B cell (primary cell): ENCODE measurements at regions not wholly inside any gene's neighbourhood (a gene's known extent, or its start where the extent isn't known, plus 50 kb on each side); places are given as distances from the start of the nearest gene placed in this dataset.

Source experiments
- ATAC-seq: fragments of 200-7000 bp; cut with Tn5 transposase; one replicate; pipeline ENCODE4 v1.10.0; 2021; ENCODE audit warnings: low read depth, mild to moderate bottlenecking, moderate number of reproducible peaks, moderate library complexity
- CTCF ChIA-PET: fragments of 350-600 bp; sonication (Branson Sonifier 250); formaldehyde crosslinking; loops from one replicate; lab custom pipeline; 2021; ENCODE audit warnings: antibody characterized with exemption, inconsistent platforms; lab: Charles Lee
- POLR2A ChIA-PET: fragments of 350-600 bp; sonication (Branson Sonifier 250); formaldehyde crosslinking; loops from one replicate; lab custom pipeline; 2021; ENCODE audit warnings: antibody characterized with exemption; lab: Charles Lee
- DNase-seq: peaks from one replicate; pipeline ENCODE4 v3.0.0; 2013
- H2AFZ ChIP-seq: 2 replicates; pipeline ENCODE4 v1.6.1; 2012; ENCODE audit warnings: mild to moderate bottlenecking, low read depth, low read length; ENCODE audit not compliant: insufficient read depth, poor library complexity, severe bottlenecking
- H3K27ac ChIP-seq, 2 donors: 1 replicate in 1 of 2; 2 replicates in 1 of 2; pipeline ENCODE4 v1.5.1; 2012 to 2013; ENCODE audit warnings: low read length in 2 of 2, mild to moderate bottlenecking in 2 of 2, moderate library complexity in 1 of 2
- H3K27me3 ChIP-seq, 4 experiments: fragments of 200-600 bp in 1 of 4; sonication (generic) in 1 of 4; replicated peaks in 1 of 4; 1 replicate in 2 of 4; 2 replicates in 2 of 4; pipeline versions ENCODE4 v1.6.1 to v1.7.0; 2013 to 2016; ENCODE audit warnings: low read length in 3 of 4, mild to moderate bottlenecking in 2 of 4, mixed read lengths in 1 of 4, moderate library complexity in 1 of 4; ENCODE audit not compliant: insufficient read depth in 4 of 4, control insufficient read depth in 3 of 4; ENCODE audit errors: control extremely low read depth in 1 of 4
- H3K36me3 ChIP-seq, 2 experiments: replicated peaks in 1 of 2; 1 replicate in 1 of 2; 2 replicates in 1 of 2; pipeline versions ENCODE4 v1.6.1 to v1.7.1; 2013; ENCODE audit warnings: low read length in 1 of 2; ENCODE audit not compliant: insufficient read depth in 2 of 2, control insufficient read depth in 1 of 2; ENCODE audit errors: control extremely low read depth in 1 of 2, extremely low read depth in 1 of 2
- H3K4me1 ChIP-seq, 2 donors: fragments of 200-600 bp in 1 of 2; sonication (generic) in 1 of 2; 1 replicate in 1 of 2; 2 replicates in 1 of 2; pipeline versions ENCODE4 v1.5.1 to v1.6.1; 2013 to 2017; ENCODE audit warnings: low read length in 2 of 2; ENCODE audit not compliant: control insufficient read depth in 2 of 2, insufficient read depth in 2 of 2
- H3K4me2 ChIP-seq: replicated peaks from 2 replicates; pipeline ENCODE3; 2012; ENCODE audit warnings: mild to moderate bottlenecking, low read depth, low read length; ENCODE audit not compliant: poor library complexity, severe bottlenecking
- H3K4me3 ChIP-seq, 5 experiments: fragments of 200-600 bp in 1 of 5; sonication (generic) in 1 of 5; 1 replicate in 3 of 5; 2 replicates in 2 of 5; pipeline versions ENCODE4 v1.5.1 to v1.7.0; 2011 to 2016; ENCODE audit warnings: low read length in 4 of 5, mild to moderate bottlenecking in 4 of 5, low read depth in 2 of 5, control low read depth in 1 of 5, moderate library complexity in 1 of 5; ENCODE audit not compliant: insufficient read depth in 1 of 5; ENCODE audit errors: control extremely low read depth in 1 of 5, extremely low read depth in 1 of 5
- H3K79me2 ChIP-seq: fragments of 200-600 bp; sonication (generic); one replicate; pipeline ENCODE4 v1.6.0; 2016; ENCODE audit warnings: low read length; ENCODE audit not compliant: control insufficient read depth, insufficient read depth
- H3K9ac ChIP-seq: fragments of 200-600 bp; sonication (generic); 2 replicates; pipeline ENCODE4 v1.6.1; 2017; ENCODE audit warnings: mild to moderate bottlenecking, low read length, moderate library complexity
- H3K9me3 ChIP-seq, 3 donors: one replicate each; pipeline versions ENCODE4 v1.6.1 to v1.7.1; 2013; ENCODE audit warnings: low read length in 2 of 3; ENCODE audit not compliant: control insufficient read depth in 2 of 3, insufficient read depth in 1 of 3; ENCODE audit errors: control extremely low read depth in 1 of 3
- H4K20me1 ChIP-seq: 2 replicates; pipeline ENCODE4 v1.6.0; 2012; ENCODE audit warnings: mild to moderate bottlenecking, low read length; ENCODE audit not compliant: insufficient read depth, control insufficient read depth, poor library complexity, severe bottlenecking
- H3K27ac Mint-ChIP-seq: one replicate; pipeline ENCODE4 v1.8.0; 2021; ENCODE audit warnings: mixed read lengths
- H3K27me3 Mint-ChIP-seq: one replicate; pipeline ENCODE4 v1.8.0; 2021; ENCODE audit warnings: mixed read lengths
- H3K4me1 Mint-ChIP-seq: one replicate; pipeline ENCODE4 v1.8.0; 2021; ENCODE audit warnings: mixed read lengths
- H3K4me3 Mint-ChIP-seq: one replicate; pipeline ENCODE4 v1.8.0; 2021; ENCODE audit warnings: mixed read lengths
- H3K9me3 Mint-ChIP-seq: one replicate; pipeline ENCODE4 v1.8.0; 2022; ENCODE audit warnings: mixed read lengths; ENCODE audit not compliant: insufficient read depth
- EZH2 ChIP-seq: IDR thresholded peaks from 2 replicates; pipeline ENCODE4 v1.6.1; 2012; ENCODE audit warnings: borderline replicate concordance, low read depth, mild to moderate bottlenecking, moderate library complexity, low read length; ENCODE audit not compliant: insufficient read depth, poor library complexity, severe bottlenecking
- WGBS: methylation state at CpG from one replicate; pipeline ENCODE4 v1.1.5; 2013; ENCODE audit warnings: missing lambda C conversion rate; ENCODE audit not compliant: insufficient coverage; 5-methylcytosine and 5-hydroxymethylcytosine counted together
- intact Hi-C: fragments of 100-400 bp; cut with micrococcal nuclease; formaldehyde crosslinking; loops from one replicate; pipeline ENCODE4 v1.10.0; 2022
- TF ChIP-seq, protein P1 (sequence below): fragments of 200-600 bp; IDR thresholded peaks from one replicate; pipeline ENCODE4 v1.8.0; 2022; ENCODE audit warnings: antibody characterized with exemption, mild to moderate bottlenecking

GRCh38 chr3:5543047-5543446, 355.5 kb downstream of the EDEM1 start:
- H3K27me3 Mint-ChIP-seq = no peaks in the 10 kb centered on the region

DNA sequence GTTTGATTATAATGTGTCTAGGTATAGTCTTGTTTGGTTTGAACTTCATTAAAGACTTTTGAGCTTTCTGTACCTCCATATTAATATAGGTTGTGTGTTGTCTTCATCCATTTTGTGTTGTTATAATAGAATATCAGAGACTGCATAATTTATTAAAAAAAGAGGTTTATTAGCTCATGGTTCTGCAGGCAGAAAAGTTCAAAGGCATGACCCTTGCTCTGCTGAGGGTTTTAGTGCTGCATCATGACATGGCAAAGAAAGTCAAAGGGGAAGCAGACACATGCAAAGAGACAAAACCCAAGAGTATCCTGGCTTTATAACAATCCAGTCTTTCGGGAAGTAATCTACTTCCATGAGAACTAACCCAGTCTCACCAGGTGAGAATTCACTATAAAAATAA, 358.2 kb downstream of the EDEM1 start:
- no peaks in the 10 kb centered on the region for H3K79me2 ChIP-seq
- H3K27me3 ChIP-seq = no peaks in the 10 kb centered on the region
- H3K27me3 Mint-ChIP-seq = peaks cover 5% of the 10 kb centered on the region
- no peak overlapping the region for H3K4me3 Mint-ChIP-seq
- 100% methylated on average over 1 of the region's 1 CpG for WGBS
- ChIA-PET POLR2A (no interaction called here), CTCF (no interaction called here)
- H3K9me3 Mint-ChIP-seq = peaks cover 11% of the 10 kb centered on the region
- no peak overlapping the region for H3K4me3 ChIP-seq
- no peaks in the 10 kb centered on the region for H3K4me1 Mint-ChIP-seq
- H3K4me2 ChIP-seq = no peak overlapping the region
- no peak for DNase-seq
- no peaks in the 10 kb centered on the region for H3K4me1 ChIP-seq
- TF ChIP-seq, protein P1, sequence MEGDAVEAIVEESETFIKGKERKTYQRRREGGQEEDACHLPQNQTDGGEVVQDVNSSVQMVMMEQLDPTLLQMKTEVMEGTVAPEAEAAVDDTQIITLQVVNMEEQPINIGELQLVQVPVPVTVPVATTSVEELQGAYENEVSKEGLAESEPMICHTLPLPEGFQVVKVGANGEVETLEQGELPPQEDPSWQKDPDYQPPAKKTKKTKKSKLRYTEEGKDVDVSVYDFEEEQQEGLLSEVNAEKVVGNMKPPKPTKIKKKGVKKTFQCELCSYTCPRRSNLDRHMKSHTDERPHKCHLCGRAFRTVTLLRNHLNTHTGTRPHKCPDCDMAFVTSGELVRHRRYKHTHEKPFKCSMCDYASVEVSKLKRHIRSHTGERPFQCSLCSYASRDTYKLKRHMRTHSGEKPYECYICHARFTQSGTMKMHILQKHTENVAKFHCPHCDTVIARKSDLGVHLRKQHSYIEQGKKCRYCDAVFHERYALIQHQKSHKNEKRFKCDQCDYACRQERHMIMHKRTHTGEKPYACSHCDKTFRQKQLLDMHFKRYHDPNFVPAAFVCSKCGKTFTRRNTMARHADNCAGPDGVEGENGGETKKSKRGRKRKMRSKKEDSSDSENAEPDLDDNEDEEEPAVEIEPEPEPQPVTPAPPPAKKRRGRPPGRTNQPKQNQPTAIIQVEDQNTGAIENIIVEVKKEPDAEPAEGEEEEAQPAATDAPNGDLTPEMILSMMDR = no peak
- no peak for TF ChIP-seq EZH2
- no peak overlapping the region for H3K9ac ChIP-seq
- no peak for ATAC-seq
- no peak overlapping the region for H3K27ac Mint-ChIP-seq
- no peaks in the 10 kb centered on the region for H3K36me3 ChIP-seq
- intact Hi-C loops = no loop called here
- H3K27ac ChIP-seq = no peak overlapping the region
- H4K20me1 ChIP-seq = no peaks in the 10 kb centered on the region
- H2AFZ ChIP-seq = no peak overlapping the region
- H3K9me3 ChIP-seq = peaks cover 5 to 20% (median 7%) of the 10 kb centered on the region in 3 donors

More at GRCh38 chr3:5543047-5543446, 355.5 kb downstream of the EDEM1 start:
- no peak for DNase-seq
- Histone ChIP-seq H3K27ac (no peak overlapping the region), H3K79me2 (no peaks in the 10 kb centered on the region), H3K4me3 (no peak overlapping the region), H4K20me1 (no peaks in the 10 kb centered on the region), H2AFZ (no peak overlapping the region), H3K9ac (no peak overlapping the region), H3K4me1 (no peaks in the 10 kb centered on the region), H3K4me2 (no peak overlapping the region), H3K9me3 (peaks cover 5 to 20% (median 7%) of the 10 kb centered on the region in 3 donors), H3K36me3 (no peaks in the 10 kb centered on the region), H3K27me3 (no peaks in the 10 kb centered on the region)
- intact Hi-C loops = no loop called here
- CTCF ChIA-PET = no interaction called here
- Mint-ChIP-seq H3K4me3 (no peak overlapping the region), H3K9me3 (peaks cover 16% of the 10 kb centered on the region), H3K4me1 (no peaks in the 10 kb centered on the region), H3K27ac (no peak overlapping the region)
- no peak for ATAC-seq
- POLR2A ChIA-PET = no interaction called here
- WGBS = no CpG with 5 or more reads among the region's 1 CpG
- no peak for TF ChIP-seq EZH2
- TF ChIP-seq, protein P1 = no peak
